ENCODE measurements at regions not wholly inside any gene's neighbourhood (a gene's known extent, or its start where the extent isn't known, plus 50 kb on each side); places are given as distances from the start of the nearest gene placed in this dataset.

DNA sequence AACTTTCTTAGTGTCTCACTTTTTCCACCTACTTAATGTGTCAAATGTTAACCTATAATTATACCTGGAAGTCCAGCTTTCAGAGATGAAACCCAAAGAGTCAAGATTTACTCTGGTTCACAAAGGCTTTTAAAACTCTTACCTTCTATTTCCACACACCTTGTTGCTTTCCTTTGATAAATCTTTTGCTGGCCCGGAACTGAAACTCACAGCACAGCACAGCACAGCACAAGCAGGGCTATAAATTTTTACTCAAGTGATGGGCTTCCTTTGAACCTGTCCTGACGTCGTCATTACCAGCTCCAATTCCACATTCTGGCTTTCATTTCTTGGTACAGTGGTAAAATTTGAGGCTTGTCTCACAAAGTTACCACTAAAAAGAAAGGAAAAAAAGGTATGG is 861.0 kb downstream of the SORCS3 start:
- TF ChIP-seq CTCF (conservative IDR thresholded peaks at IDR 0.05; ENCODE audit: low read length) (no peak), EZH2phosphoT487 (IDR thresholded peaks at IDR 0.05; ENCODE audit: borderline replicate concordance, low read depth, low read length) (no peak)
